NOMO-1 treated with DMSO at 0.1 percent for 48 hours (cell line): ENCODE measurements at regions not wholly inside any gene's neighbourhood (a gene's known extent, or its start where the extent isn't known, plus 50 kb on each side); places are given as distances from the start of the nearest gene placed in this dataset.

Source experiments
- DNase-seq: peaks from one replicate; lab custom pipeline; 2025; ENCODE audit not compliant: unreplicated experiment; lab: John Stamatoyannopoulos, UW

DNA sequence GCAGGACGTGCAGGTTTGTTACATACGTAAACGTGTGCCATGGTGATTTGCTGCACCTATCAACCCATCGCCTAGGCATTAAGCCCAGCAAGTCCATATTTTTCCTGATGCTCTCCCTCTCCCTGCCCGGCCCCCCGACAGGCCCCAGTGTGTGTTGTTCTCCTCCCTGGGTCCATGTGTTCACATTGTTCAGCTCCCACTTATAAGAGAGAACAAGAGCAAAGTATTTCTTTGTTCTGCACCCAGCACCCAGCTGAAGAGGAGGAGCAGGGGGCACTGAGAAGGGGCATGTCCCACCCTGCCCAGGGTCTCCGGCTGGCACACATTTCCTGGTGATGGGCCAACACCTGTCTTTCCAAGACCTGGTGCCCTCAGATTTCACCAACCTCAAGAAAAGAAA, 251.1 kb upstream of the ARID1B start:
- no peak for DNase-seq

DNA sequence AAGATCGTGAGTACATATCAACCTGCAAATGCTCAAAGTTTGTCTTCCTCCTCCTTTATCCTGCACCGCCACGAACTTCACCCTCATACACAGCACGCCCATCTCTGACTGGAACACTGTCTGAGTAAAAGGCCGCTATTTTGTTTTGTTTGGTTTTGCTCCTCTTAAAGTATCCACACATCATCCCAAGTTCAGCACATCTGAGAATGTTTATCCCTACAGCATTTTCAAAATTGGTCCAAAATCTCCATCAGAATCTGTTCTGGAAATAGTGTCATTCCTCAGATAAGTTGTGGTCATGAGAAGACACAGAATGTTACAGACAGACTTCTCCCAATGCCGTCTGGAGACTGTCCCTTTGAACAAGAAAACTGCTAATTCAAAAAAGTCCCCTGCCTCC, 251.6 kb upstream of the ARID1B start:
- no peak for DNase-seq

DNA sequence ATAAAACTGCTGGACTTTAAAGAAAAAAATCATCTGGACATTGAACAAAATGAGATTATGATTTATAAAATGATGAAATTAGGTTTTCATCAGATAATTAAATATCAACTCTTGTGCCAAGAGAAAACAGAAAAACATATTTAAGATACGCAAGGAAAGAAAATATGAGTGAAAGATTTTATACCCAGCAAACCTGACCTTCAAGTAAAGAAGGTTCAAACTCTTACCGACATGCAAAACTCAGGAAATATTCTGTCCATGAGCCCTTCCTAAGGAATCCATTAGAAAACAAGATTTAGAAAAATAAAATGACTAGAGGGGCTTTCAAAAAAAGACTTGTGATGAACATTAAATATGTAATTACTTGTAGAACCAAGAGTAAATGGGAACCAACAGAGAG, 257.2 kb upstream of the ARID1B start:
- no peak for DNase-seq

DNA sequence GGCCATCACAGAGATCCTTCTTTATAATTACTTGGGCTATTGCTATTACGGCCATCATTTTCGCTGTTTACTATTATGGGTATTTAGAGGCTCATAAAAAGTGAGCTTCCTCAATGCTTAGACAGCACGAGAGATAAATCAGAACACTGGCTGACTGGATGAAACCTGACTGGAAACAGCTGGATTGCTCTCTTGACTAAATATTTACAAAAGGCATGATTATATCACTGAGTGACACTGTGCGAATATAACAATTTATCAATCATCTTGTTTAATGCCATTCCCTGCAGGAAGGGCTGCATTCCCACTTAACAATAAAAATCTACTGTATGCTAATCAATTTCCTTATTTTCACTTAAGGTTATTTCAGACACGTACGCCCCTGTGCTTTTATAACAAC, 260.1 kb upstream of the ARID1B start:
- no peak for DNase-seq

DNA sequence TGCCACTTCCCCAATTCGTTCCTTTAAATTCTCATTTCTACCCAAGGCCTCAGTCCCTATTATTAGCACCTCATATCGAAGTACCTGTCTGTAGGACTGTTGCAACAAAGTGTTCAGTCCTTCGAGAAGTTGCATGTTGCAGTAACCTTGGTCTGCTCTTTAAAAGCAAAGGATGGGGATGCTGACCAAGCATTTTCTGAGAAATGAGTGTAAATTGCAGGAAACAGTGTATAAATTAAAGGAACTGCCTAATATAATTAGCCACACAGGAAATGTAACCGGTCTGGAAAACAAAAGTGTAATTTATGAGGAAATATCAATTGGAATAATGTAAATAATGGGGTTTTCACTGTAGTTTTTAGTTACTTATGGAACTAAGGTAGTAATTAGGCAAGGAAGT, 261.9 kb upstream of the ARID1B start:
- DNase-seq, result no peak

DNA sequence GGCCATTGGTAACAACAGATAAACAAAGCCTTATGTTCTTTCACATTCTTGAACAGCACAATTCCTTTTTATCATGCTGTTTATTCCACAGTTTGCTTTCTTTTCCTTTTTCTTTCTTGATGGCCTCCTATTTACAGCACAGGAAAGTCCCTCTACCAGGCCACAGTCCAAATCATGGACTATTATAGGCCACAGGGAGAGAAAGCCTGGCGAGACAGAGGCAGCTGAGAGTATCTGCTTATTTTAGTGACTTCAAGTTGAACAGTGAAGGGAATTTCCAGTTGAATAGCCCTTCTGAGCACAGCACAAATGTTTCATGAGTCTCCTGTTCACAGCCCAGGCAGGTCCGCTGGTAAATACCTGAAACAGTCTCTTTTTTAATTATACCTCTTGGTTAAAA, 263.7 kb upstream of the ARID1B start:
- DNase-seq, result no peak

DNA sequence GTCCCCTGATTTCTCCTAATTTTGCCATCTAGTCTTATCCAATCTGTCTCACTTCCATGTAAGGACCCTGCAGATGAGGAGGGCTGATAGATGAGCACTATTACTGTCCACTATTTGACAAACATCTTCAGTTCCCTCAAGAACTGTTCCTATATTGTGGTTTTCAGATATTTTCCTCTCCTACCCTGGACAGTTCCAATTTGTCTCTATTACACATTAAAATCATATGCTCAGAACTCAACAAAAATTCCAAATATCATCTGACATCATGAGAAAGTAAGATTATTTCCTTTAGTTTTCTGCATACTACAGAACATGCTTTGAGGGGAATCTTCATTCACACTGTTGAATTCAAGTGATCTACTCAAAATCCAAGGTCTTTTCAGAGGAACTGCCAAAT, 265.6 kb upstream of the ARID1B start:
- DNase-seq, result no peak

DNA sequence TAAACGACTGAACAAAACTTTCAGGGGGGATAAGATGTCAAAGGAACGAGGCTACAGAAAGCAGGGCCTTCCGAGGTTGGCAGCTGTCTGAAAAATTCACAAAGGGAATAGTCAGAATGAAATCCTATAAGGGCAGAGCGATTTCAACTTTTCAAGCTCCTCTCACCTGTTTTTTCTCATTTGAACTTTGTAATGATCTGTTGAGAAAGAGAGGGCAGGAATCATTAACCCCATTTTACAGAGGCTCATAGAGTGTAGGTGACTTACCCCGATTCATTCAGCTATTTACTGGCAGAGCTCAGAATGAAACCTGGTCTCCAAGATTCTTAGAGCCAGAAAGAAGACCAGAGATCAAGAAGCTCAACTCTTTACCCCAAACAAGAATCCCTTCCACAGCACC, 266.1 kb upstream of the ARID1B start:
- DNase-seq, result no peak

DNA sequence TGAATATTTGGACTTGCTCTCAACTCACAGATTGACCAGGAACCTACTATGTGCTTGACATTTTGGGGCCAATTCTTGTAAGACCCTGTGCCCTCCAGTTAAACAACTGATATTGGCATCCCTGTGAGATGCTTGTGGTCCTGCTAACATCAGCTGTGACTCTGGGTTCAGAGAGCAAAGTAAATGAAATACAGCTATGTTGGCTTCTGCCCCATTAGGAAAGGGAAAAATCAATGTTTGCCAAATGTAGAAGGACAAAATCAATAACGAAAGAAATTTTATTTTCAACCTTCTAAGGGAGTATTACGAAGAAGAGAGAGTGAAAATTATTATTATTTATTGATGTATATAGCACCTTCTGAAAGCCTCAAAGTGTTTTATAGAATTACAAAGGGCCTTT, 266.9 kb upstream of the ARID1B start:
- DNase-seq, result no peak

DNA sequence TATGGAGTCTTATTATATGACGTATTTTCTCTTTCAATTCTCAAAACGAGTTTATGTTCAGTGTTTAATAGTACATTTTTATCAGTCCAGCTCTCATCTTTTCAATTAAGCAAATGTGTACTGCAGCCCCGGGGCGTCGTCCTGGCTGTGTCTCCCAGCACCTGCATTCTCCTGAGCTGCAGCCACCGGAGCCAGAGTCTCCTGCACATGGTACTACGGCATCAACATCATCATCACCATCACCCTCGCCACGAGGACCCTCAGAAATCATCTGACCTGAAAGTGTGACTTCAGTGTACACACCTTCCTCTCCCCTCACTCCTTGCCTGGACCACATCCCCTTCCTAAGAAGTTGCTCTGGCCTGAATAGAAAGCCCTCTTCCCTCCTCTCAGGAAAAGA, 267.7 kb upstream of the ARID1B start:
- no peak for DNase-seq

DNA sequence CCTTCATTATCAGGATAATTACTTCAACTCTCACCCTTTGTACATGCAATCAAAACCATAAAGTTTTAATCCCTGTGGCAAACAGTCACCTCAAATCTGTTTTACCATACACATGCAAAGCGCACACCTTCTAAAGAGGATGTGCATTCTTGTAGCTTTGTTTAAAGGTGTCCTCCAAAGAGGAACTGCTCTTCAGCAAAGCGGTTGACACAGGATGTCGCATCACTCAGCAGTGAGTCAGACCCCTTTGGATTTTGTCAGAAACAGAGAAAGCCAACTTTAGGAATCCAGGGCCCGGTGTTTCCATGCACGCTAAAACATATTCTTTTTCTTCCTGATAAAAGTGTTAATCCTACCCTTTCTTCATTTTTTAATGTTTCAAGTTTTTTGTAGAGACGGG, 268.3 kb upstream of the ARID1B start:
- DNase-seq, result no peak

DNA sequence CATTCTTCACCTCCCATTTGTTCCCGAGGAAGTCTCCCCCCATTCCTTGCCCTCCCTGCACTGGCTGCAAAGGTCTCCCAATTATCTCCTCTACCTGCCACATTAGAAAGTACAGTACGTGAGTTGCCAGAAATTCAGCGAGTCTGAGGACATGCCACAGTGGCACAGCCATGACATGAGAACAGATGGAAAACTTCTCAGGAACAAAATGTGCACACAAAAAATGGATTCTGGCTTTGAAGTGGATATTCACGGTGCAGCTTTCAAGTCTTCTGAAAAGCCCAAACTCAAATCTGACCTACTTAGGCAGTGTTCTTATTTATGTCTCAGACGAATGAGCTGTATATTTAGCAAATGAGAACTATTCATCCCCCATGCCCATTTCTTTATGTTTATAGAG, 269.1 kb upstream of the ARID1B start:
- DNase-seq, result no peak

DNA sequence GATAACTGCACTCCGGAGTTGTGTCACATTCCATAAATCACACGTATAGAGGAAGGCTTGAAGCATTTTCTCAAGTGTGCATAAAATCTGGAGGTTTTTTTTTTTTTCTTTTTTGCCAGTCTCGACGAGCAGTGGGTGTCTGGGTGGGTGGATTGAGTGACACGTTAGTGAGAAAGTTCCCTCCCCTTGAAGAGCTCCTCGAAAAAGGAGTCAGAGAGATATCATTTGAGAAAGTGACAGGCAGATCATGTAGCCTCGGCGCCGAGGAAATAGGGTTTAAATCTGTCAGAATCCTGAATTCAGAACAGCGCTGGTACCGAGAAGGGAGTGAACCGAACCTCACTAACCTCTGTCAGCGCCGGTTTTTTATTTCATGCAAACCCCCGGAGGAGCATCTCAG, 269.5 kb upstream of the ARID1B start:
- no peak for DNase-seq

DNA sequence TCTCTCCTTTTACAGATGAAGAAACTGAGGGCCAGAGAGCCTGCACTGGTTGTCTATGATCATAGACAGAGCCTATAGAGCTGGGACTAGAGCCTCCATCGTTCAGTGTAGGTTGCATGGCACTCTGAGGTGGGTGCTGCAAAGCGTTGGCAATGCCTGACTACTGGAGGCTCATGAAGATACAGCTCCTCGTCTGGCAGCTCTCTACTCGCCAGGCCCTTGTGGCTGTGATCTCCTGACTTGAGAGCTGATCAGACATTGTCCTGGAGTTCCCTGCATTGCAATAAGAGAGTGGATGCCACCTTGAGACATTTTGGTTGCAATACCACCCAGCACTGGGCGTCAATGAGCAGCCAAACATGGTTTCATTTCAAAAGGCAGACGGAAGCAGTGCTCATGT, 270.1 kb upstream of the ARID1B start:
- DNase-seq, result no peak

DNA sequence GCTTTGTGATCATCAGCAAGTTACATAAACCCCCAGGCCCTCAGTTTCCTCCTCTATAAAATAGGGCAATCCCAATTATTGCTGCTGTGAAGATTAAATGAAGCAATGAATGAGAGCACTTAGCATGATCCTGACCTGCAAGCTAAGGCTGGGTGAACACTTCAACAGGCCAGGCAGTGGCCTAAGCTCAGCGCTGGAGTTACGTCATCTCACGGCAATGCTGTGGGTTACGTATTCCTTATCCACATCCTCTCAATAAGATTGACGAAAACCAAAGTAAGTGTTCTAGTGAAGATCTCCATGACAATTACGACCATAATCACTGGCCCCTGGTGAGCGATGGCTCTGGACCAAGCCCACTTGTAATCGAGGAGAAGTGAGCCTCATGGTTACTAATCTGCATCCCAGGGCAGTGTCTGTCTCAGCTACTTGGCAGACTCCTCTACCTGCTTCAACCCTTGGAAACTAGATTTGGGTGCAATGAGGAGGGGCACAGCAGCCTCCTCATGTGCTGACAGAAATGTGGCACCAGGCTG, 274.1 kb upstream of the ARID1B start:
- no peak for DNase-seq

DNA sequence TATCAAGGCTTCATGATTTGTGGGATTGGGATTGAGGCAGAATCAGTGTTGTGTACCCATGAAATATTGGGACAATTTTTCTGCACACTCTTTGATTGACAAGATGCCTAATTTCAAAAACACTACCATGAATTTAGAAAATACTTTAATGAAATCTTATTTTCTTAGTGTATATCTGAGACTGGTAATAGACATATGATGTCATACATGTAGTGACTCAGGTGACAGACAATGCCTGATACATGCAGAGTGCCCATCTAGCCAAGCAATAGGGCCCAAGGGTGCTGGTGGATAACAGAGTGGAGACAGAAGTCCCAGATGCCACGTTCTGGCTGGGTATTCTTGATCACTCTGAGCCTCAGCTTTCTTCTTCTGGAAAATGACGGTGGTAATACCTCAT, 279.6 kb upstream of the ARID1B start:
- no peak for DNase-seq

DNA sequence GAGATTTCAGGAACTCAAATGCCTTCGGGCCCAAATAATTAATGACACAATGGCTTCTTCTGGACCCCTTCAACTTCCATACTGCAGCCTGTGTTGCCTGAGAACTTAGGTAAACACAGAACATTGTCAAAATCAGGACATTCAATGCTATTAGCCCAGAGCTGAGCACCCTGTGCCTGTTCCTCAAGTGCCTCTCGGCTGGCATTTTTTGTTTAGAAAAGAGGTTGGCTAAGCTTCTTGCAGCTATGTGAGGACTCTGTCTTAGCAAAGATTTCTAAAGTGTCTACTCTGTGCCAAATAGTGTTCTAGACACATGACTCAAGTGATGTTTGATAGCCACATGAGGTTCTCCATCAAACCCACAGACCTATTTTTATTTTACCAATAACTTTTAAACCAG, 289.3 kb upstream of the ARID1B start:
- DNase-seq, result no peak

DNA sequence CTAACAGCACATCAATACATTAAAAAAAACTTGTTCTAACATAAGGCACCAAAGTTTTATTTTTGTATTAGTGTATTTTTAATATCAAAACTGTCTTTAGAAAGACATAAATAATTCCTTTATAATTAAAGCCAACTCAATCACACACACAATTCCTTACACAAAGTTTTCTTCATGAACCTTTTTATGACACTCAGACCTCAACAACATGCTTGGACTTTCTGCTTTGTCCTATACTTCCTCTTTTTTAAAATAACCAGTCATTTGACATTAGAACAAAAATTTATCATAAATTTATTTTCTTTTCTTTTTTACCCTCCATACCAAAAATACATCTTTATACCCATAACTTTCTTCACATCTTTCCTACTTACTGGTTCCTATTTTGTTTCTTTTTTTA, 292.0 kb upstream of the ARID1B start:
- DNase-seq, result no peak

DNA sequence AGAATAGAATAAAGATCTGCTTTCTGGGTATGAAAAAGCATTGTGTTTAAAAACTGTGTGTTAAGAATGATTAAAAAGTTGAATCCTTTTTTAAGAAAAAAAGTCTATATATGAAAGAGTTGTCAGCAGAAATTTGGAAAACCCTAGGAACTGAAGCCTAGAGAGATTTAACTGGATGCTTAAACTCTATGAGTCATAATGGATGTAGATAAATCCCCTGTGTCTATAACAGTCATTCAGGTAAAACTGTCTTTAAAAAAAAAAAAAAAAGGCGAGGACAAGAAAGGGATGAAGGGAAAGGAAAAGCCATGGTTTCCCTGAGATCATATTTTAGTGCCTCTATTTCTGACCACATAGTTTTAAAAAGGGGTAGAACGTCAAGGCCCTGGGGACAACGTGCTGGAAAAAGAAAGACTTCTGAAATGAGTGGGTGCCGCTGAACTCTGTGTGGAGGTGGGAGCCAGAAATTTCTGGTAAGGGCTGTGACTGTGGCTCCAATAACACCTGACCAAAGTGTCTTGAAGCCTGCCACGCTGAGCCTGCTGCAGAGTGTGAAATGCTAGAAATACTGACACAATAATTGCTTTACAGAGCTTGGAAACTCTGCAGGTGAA, 302.6 kb upstream of the ARID1B start:
- DNase-seq, result no peak

DNA sequence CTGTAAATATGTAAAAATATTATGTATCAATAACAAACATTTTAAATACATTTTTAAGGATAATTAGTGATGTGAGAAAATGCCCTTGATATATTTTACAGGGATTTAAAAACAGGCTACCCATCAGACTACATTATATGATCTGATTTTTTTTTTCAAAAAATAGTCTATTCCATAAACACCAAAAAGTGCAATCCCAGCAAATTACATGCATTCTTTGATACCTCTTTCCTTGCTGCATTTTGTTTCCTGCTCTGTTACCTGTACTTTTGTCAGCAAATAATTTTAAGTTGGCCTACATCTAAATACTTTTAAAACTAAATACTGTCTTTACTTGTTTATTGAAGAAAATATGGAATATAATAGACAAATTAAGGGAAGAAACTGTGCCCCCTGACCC, 306.2 kb upstream of the ARID1B start:
- no peak for DNase-seq

DNA sequence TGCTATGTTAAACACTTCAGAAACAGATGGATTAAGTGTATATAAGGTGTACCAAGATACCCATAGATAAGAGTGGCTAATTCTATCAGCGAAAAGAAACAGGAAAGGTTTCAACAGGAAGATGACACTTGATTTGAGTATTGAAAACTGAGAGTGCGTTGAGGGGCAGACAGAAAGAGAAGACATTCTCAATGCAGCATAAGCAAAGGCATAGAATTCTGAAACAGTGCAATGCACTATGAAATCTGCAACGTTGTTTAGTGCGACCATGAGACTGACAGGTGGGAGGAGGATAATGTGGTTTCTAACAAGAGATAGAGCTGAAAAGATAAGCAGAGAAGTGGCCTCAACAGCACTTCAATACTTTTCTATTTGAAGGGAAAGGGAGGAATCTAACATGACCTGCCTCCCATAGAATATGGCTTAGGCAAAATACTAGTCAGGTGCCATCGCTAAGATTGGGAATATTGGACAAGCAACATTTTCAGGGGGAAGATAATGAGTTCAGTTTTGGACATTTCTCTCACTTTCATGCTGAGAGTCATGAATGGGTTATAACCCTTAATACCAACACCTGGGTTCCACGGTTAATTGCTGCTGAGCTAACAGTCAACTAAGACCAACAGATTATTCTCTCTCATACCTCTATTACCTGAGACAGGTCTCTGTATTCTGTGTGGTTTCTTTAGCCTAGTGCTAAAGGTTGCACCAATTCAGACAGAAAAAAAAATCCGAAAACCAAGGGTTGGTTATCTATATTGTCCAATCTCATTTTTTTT, 312.9 kb upstream of the ARID1B start:
- no peak for DNase-seq

DNA sequence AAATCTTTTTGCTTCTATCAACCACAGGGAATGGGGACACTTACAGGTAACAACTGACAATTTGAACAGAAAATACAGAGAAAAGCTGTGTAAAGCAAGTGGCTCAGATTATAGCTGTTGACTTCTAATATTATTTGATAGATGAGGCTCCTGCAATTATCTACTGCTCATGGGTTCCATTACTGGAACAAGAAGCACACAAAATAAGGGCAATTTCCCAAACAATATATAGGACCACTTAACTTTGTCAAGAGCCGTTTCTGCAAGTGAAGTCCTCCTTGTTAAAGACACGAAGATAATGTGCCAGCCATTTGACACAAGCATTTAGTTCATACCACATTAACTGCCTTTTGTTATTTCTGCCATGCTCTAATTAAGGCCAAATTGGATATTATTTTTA, 315.5 kb upstream of the ARID1B start:
- no peak for DNase-seq

DNA sequence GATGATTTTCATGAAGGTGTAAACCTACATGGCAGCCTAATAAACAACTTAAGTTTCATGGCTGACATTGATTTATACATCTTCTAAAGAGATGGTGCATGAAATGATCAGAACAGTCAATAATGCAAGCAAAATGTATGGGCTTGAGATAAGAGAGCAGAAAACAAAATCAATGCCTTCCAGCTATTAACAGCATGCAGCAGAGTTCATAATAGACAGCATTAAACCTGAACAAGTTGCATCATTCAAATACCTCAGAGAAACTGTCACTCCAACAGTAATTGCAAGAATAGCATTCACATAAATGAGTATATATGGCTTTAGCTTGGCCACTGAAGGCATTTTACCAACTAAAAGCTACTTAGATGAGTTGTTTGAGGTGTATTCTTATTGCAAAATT, 319.6 kb upstream of the ARID1B start:
- no peak for DNase-seq
